GM12874 (cell line): ENCODE measurements at regions not wholly inside any gene's neighbourhood (a gene's known extent, or its start where the extent isn't known, plus 50 kb on each side); places are given as distances from the start of the nearest gene placed in this dataset.

Source experiments
- TF ChIP-seq, protein P1 (sequence below): IDR thresholded peaks from 2 replicates; pipeline ENCODE4 v1.5.1; 2011; ENCODE audit warnings: low read depth, mild to moderate bottlenecking, control low read depth, low read length, moderate library complexity; ENCODE audit not compliant: insufficient read depth

DNA sequence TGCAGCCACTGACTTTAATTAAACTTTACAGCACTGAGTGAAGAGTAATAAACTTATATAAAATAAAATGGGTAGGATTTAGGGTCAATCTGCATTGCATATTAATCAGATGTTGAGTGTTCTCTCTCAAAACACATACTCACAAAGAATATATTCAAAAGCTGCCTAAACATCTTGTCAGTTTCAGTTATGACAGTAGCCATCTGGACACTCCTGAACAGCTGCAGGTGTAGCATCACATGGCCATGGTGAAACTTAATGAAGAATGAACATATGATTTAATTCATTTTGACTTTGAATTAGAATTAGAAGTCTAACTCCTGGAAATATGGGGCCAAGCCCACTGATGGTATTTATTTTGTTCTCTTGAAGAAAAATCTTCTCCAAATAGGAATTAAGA is 684.3 kb upstream of the RAG2 start:
- TF ChIP-seq, protein P1, sequence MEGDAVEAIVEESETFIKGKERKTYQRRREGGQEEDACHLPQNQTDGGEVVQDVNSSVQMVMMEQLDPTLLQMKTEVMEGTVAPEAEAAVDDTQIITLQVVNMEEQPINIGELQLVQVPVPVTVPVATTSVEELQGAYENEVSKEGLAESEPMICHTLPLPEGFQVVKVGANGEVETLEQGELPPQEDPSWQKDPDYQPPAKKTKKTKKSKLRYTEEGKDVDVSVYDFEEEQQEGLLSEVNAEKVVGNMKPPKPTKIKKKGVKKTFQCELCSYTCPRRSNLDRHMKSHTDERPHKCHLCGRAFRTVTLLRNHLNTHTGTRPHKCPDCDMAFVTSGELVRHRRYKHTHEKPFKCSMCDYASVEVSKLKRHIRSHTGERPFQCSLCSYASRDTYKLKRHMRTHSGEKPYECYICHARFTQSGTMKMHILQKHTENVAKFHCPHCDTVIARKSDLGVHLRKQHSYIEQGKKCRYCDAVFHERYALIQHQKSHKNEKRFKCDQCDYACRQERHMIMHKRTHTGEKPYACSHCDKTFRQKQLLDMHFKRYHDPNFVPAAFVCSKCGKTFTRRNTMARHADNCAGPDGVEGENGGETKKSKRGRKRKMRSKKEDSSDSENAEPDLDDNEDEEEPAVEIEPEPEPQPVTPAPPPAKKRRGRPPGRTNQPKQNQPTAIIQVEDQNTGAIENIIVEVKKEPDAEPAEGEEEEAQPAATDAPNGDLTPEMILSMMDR = no peak

DNA sequence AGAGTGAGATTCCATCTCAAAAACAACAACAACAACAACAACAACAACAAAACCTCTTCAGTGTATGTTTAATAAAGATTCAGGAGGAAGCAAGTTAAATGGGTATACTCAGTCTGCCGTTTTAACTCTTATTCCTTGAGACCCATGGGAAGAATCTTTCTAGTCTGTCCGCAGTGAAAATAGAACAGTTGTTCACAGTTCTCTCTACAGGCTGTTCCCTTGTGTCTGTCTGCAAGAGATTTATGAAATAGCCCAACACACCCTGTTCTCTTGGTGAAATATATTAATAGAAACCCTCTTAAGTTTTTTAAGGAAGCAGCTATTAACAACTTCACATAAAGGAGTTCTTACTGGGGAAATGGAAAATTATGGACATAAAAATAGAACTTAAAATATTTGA is 682.2 kb upstream of the RAG2 start:
- TF ChIP-seq, protein P1 = no peak

DNA sequence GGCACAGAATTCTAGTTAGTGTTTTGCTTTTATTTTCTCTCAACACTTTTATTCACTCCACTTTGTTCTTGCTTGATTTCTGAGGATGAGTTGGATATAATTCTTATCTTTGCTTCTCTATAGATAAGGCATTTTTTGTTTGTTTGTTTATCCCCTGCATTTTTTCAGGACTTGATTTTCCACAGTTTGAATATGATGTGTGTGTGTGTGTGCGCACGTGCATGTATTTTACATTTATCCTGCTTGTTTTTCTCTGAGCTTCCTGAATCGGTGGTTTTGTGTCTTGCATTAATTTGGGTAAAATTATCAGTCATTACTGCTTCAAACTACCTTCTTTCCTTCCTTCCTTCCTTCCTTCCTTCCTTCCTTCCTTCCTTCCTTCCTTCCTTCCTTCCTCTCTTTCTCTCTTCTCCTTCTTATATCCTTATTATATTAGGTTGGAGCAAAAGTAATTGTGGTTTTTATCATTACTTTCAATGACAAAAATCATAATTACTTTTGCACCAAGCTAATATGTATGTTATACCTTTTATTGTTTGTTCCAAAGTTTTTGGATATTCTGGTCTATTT is 679.9 kb upstream of the RAG2 start:
- TF ChIP-seq, protein P1 = no peak

DNA sequence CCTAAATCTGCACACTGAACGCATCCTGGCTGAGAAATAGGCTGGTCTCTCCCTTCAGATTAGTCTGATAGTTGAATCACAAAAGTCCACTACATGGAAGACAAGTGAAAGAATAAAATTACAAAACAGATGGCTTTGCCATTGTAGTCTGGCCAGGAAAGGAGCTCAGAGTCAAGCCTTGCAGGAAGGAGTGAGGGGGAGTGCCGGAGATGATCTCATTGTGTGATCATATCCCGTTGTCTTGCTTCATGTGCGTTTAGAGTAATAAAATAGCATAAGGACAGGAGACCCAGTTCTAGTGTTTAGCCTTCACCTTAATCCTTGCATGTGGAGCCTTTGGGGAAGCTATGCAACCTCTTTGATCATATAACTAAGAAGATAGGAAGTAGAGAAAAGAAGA is 666.7 kb upstream of the RAG2 start:
- TF ChIP-seq, protein P1 = no peak

DNA sequence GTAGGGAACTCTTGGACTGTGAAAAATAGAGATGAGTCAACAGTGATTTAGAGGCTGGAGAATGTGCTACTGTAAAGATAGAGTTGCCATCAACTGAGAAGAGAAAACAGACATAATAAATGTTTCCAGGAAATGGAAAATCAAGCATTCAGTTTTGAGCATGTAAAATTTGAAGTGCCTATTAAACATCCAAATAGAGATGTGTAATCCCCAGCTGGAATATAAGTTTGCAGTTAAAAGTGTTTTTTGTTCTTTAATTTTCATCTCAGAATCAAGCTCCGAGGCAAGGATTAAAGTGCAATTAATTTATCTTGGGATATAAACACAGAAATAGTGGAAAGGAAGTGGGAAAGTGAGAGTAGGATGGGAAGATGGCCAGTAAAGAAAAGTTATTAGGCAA is 666.0 kb upstream of the RAG2 start:
- TF ChIP-seq, protein P1 = no peak

DNA sequence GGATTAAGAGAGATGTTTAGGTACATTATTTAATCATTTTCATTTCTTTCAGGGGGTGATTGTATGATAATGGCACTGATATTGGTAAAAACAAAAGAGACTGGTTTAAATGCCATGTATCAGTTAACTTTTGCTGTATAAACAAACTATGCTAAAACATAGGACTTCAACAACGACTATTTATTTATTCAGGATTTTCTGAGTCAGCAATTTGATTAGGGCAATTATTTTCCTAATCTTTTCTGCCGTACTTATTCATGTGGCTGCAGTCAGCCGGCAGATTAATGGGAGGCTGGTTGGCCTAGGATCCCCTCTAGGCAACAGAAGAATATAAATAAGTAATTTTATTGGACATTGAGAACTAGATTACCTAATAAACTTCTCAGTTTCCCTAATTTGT is 661.7 kb upstream of the RAG2 start:
- TF ChIP-seq, protein P1 = no peak

DNA sequence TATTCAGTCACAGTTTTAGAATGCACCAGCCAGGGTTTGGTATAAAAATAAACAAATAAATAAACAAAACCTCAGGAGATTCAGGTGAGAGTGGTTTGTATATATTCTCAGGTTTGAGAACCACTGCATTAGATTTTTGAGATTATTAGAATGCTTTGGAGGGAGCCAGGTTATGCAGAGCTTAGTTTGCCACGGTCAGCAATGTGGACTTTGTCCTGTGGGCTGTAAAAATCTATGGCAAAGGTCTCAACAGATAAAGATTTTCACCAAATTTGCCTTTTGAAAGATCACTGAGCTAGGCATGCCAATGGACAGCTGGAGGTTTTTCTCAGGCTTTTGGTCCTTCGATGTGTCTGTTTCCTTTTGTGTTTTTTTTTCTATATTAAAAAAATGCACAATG is 650.1 kb upstream of the RAG2 start:
- TF ChIP-seq, protein P1 = no peak
